Fibroblast of lung (primary cell): ENCODE measurements at regions not wholly inside any gene's neighbourhood (a gene's known extent, or its start where the extent isn't known, plus 50 kb on each side); places are given as distances from the start of the nearest gene placed in this dataset.

Experiments used
- DNase-seq, 2 donors: peaks; one replicate each; pipeline versions ENCODE4 v3.0.0 to v3.0.0-alpha.2; 2010; ENCODE audit warnings: low read depth in 2 of 2
- H2AFZ ChIP-seq: 2 replicates; pipeline ENCODE4 v1.5.1; 2012; ENCODE audit warnings: low read length, control low read depth, inconsistent platforms
- H3K27ac ChIP-seq: 2 replicates; pipeline ENCODE4 v1.5.1; 2011; ENCODE audit warnings: low read length, control low read depth; ENCODE audit not compliant: insufficient read depth
- H3K27me3 ChIP-seq: 2 replicates; pipeline ENCODE4 v1.5.1; 2011; ENCODE audit warnings: mild to moderate bottlenecking, low read length; ENCODE audit not compliant: control insufficient read depth, insufficient read depth
- H3K36me3 ChIP-seq: 2 replicates; pipeline ENCODE4 v1.5.1; 2011; ENCODE audit warnings: low read length; ENCODE audit not compliant: control insufficient read depth, insufficient read depth
- H3K4me1 ChIP-seq: 2 replicates; pipeline ENCODE4 v1.5.1; 2011; ENCODE audit warnings: low read length; ENCODE audit not compliant: control insufficient read depth, insufficient read depth; ENCODE audit errors: extremely low read depth
- H3K4me2 ChIP-seq: 2 replicates; pipeline ENCODE4 v1.5.1; 2011; ENCODE audit warnings: low read length, control low read depth; ENCODE audit not compliant: insufficient read depth; ENCODE audit errors: extremely low read depth
- H3K4me3 ChIP-seq, 4 experiments: fragments of 200-600 bp in 1 of 4; sonication (generic) in 1 of 4; replicated peaks in 1 of 4; 2 replicates each; pipeline ENCODE4 v1.5.1; 2011 to 2016; ENCODE audit warnings: low read length in 4 of 4, low read depth in 3 of 4, mild to moderate bottlenecking in 3 of 4, control low read depth in 2 of 4, inconsistent platforms in 1 of 4, mixed read lengths in 1 of 4; ENCODE audit not compliant: insufficient read depth in 1 of 4; ENCODE audit errors: control extremely low read depth in 1 of 4
- H3K79me2 ChIP-seq: 2 replicates; pipeline ENCODE4 v1.5.1; 2012; ENCODE audit warnings: mild to moderate bottlenecking, low read length, inconsistent platforms; ENCODE audit not compliant: control insufficient read depth, insufficient read depth
- H3K9ac ChIP-seq: 2 replicates; pipeline ENCODE4 v1.5.1; 2011; ENCODE audit warnings: mild to moderate bottlenecking, low read length, control low read depth; ENCODE audit not compliant: insufficient read depth
- H3K9me3 ChIP-seq: 2 replicates; pipeline ENCODE4 v1.5.1; 2012; ENCODE audit warnings: low read depth, low read length; ENCODE audit not compliant: control insufficient read depth, insufficient read depth
- H4K20me1 ChIP-seq: 2 replicates; pipeline ENCODE4 v1.5.1; 2011; ENCODE audit warnings: low read length; ENCODE audit not compliant: control insufficient read depth, insufficient read depth; ENCODE audit errors: extremely low read depth
- EZH2 ChIP-seq: IDR thresholded peaks from 2 replicates; pipeline ENCODE4 v1.5.1; 2012; ENCODE audit warnings: low read length, control low read depth, mild to moderate bottlenecking; ENCODE audit errors: missing control alignments
- TF ChIP-seq, protein P1 (sequence below), 2 donors: IDR thresholded peaks in 1 of 2; conservative IDR thresholded peaks in 1 of 2; 1 replicate in 1 of 2; 2 replicates in 1 of 2; pipeline ENCODE4 v1.5.1; 2011 to 2012; ENCODE audit warnings: low read length in 2 of 2, control low read depth in 1 of 2, inconsistent platforms in 1 of 2, low read depth in 1 of 2, mild to moderate bottlenecking in 1 of 2

DNA sequence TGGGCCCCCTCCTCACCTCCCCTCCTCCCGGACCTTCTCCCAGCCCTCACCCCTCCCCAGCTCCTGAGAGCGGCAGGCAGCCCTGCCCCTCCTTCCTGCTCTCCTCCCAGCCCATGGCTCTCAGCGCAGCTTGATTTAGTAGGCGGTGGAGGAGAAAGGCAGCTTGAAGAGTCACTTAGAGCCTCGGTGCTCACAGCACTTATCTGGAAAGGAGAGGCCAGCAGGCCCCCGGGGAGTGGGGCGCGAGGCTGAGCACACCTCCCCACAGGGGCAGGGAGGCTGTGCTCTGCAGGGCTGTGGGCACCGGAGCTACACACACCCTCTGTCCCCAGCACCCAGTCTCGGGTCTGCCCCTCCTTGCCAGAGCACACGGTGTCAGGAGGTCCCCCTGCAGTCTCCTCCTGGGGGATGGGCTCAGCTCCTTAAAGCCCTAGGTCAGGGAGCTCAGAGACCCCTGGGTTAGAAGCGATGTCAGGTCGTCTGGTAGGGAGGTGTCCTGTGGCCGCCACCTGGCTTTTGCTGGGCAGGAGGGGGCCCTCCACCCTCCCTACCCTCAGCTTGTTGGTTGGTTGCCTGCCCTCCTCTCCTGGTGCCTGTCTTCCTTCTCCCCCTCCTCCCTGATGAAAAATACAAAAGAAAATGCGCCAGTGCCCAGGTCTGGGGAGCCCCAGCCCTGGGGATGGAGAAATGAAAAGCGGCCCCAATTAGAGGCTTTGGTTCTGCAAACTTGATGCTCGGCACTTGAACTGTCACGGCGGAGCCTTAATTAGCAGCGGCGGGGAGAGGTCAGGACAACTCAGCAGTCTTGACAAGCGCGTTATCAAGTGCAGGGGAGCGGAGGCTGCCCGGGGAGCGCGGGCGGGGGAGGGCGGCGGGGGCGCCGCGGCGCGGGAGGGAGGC lies 151.1 kb upstream of the GSE1 start:
- Histone ChIP-seq H3K4me3 (peak overlapping the region in 2 of 4 experiments; percentile 17 to 23), H3K9ac (no peak overlapping the region), H3K36me3 (no peaks in the 10 kb centered on the region), H3K4me1 (peaks cover 24% of the 10 kb centered on the region), H3K4me2 (no peak overlapping the region), H4K20me1 (peaks cover 2% of the 10 kb centered on the region), H3K9me3 (no peaks in the 10 kb centered on the region), H3K79me2 (no peaks in the 10 kb centered on the region), H3K27me3 (no peaks in the 10 kb centered on the region), H2AFZ (no peak overlapping the region), H3K27ac (no peak overlapping the region)
- TF ChIP-seq, protein P1, sequence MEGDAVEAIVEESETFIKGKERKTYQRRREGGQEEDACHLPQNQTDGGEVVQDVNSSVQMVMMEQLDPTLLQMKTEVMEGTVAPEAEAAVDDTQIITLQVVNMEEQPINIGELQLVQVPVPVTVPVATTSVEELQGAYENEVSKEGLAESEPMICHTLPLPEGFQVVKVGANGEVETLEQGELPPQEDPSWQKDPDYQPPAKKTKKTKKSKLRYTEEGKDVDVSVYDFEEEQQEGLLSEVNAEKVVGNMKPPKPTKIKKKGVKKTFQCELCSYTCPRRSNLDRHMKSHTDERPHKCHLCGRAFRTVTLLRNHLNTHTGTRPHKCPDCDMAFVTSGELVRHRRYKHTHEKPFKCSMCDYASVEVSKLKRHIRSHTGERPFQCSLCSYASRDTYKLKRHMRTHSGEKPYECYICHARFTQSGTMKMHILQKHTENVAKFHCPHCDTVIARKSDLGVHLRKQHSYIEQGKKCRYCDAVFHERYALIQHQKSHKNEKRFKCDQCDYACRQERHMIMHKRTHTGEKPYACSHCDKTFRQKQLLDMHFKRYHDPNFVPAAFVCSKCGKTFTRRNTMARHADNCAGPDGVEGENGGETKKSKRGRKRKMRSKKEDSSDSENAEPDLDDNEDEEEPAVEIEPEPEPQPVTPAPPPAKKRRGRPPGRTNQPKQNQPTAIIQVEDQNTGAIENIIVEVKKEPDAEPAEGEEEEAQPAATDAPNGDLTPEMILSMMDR (conservative IDR thresholded peaks at IDR 0.05 in 1 of 2, IDR thresholded peaks at IDR 0.05 in 1 of 2; ENCODE audit: low read depth in 1 of 2, low read length in 2 of 2), result no peak
- peak; percentile 75 for TF ChIP-seq EZH2
- DNase-seq, result peak; percentile 45 to 62

DNA sequence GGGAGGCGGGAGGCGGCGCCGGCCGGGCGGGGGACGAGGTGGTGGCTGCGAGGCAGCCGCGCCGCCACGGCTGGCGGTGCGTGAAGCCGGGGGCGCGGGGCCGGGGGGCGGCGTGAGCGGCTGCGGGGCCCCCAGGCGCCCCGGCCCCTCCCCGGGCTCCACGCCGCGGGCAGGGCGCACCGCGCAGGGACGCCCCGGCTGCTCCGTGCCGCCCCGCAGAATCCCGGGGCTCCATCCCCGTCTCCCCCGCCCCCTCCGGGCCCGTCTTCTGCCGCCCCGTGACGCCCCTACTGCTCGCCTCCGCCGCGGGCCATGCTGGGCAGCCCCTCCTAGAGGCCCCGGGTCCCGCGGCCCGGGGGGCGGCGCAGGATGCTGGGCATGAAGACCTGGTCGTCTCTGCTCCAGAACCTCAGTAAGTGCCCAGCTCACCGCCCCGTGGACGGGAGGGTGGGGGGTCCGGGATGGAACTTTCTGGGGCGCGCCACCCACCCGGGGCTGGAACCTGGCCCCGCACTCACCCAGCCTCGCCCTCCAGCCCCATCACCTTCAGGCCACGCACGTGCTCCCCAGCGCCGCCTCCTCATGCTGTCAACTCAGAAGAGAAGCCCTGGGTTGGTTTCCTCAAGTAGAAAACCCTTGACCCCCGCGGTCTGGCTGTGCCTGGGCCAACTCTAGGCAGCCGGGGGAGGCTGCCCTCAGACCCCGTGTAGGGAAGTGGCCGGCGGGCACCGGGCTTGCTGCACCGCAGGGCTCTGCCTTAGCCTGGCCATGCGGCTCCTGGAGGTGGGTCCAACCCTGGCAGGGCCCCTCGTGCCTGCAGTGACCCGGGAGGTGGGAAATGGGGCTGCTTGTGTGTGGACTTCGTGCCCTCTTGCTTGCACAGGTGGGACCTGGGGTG lies 150.2 kb upstream of the GSE1 start:
- H4K20me1 ChIP-seq, result peaks cover 2% of the 10 kb centered on the region
- H3K27me3 ChIP-seq, result no peaks in the 10 kb centered on the region
- no peak overlapping the region for H3K4me2 ChIP-seq
- H3K4me1 ChIP-seq, result peaks cover 24% of the 10 kb centered on the region
- H3K9me3 ChIP-seq, result no peaks in the 10 kb centered on the region
- no peak overlapping the region for H3K27ac ChIP-seq
- no peak for DNase-seq
- H2AFZ ChIP-seq, result no peak overlapping the region
- H3K79me2 ChIP-seq, result no peaks in the 10 kb centered on the region
- no peak overlapping the region for H3K9ac ChIP-seq
- peak; percentile 50 for TF ChIP-seq EZH2
- TF ChIP-seq, protein P1 (conservative IDR thresholded peaks at IDR 0.05 in 1 of 2, IDR thresholded peaks at IDR 0.05 in 1 of 2; ENCODE audit: low read depth in 1 of 2, low read length in 2 of 2), result no peak
- H3K4me3 ChIP-seq, result peak overlapping the region in 1 of 4 experiments; percentile 22
- H3K36me3 ChIP-seq, result no peaks in the 10 kb centered on the region

DNA sequence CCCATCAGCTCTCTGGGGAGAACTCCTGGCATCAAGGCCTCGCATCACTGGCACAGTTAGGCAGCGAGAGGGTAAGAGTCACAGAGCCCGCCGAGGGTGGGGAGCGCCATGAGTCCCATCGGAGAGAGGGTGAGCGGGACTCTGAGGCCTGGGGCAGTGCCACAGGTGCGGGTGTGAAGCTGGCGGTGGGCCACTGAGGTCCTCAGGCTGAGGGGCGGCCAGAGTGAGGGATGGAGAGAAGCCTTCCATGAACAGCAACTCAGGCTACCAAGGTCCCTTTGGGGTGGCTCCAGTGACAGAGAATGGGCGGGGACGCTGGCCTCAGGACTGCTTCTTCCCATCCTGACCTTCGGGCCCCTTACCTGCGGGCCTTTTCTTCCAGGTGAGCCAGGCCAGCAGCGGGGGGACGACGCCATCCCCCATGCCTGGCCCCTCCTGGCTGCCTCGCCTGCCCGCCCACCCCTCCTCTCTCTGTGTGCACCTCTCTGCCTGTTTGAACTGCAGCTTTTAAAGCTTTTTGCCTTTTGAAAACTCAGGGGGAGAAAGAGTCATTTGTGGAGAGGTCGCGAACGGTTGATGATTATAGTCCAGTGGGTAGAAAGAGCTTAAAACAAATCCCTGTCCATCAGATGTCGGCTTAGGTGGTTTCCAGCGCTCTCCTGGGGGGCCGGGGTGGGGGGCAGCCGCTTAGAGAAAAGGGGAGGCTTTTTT lies 149.3 kb upstream of the GSE1 start:
- TF ChIP-seq, protein P1 (conservative IDR thresholded peaks at IDR 0.05 in 1 of 2, IDR thresholded peaks at IDR 0.05 in 1 of 2; ENCODE audit: low read depth in 1 of 2, low read length in 2 of 2), result no peak
- TF ChIP-seq EZH2, result no peak
- no peak overlapping the region for H3K4me3 ChIP-seq
- no peak for DNase-seq
- peaks cover 24% of the 10 kb centered on the region for H3K4me1 ChIP-seq
- no peak overlapping the region for H3K9ac ChIP-seq
- H2AFZ ChIP-seq, result no peak overlapping the region
- H3K9me3 ChIP-seq, result no peaks in the 10 kb centered on the region
- H4K20me1 ChIP-seq, result peaks cover 2% of the 10 kb centered on the region
- no peak overlapping the region for H3K27ac ChIP-seq
- no peaks in the 10 kb centered on the region for H3K36me3 ChIP-seq
- no peaks in the 10 kb centered on the region for H3K79me2 ChIP-seq
- no peaks in the 10 kb centered on the region for H3K27me3 ChIP-seq
- no peak overlapping the region for H3K4me2 ChIP-seq
